CD4-positive, alpha-beta T cell treated with Interleukin-17A for 1 hour (primary cell): ENCODE measurements at regions not wholly inside any gene's neighbourhood (a gene's known extent, or its start where the extent isn't known, plus 50 kb on each side); places are given as distances from the start of the nearest gene placed in this dataset.

Experiments used
- DNase-seq: peaks from one replicate; pipeline ENCODE4 v3.0.0-alpha.2; 2020

DNA sequence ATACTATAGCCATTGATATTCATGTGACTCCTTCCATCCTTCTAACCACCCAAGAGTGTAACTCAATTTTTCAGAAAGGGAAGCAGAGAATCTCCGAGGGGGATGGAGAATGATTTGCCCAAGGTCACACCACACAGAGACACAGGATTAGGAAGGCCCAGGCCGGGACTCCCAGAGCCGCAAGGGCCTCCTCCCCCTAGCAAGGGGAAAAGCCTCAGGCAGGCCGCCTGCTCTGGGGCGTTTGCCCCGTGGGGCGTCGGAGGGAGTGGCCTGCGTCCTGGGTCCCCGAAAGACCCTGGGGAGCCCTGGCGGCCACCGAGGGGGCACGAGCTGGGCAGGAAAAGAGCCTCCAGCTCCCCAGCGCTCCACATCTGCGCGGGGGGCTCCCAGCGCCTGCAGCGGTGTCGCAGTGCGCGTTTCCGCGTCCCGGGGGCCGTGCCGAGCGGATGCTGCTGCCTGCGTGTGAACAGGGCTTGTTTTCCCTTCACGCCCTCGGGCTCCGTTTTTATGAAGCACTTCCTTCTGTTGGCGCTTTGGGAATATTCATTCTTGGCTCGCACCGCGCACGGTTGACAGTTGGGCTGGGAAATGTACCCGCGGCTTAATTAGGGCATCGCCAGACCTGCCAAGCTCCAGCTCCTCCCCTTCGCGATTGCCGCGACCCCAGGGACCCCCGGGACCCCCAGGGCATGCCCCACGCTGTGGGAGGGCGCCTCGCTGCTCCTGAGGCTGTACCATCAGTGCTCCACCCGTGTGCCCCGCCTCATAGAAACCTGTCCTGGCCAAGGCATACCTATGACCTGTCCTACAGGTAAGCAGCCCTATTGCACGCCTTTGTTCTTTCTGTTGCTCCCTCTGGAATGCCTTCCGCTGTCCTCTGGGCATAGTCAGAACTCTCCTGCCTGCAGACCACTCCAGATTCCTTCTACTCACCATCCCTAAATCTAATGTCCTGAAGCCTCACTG, 158.9 kb upstream of the GLI2 start:
- no peak for DNase-seq

DNA sequence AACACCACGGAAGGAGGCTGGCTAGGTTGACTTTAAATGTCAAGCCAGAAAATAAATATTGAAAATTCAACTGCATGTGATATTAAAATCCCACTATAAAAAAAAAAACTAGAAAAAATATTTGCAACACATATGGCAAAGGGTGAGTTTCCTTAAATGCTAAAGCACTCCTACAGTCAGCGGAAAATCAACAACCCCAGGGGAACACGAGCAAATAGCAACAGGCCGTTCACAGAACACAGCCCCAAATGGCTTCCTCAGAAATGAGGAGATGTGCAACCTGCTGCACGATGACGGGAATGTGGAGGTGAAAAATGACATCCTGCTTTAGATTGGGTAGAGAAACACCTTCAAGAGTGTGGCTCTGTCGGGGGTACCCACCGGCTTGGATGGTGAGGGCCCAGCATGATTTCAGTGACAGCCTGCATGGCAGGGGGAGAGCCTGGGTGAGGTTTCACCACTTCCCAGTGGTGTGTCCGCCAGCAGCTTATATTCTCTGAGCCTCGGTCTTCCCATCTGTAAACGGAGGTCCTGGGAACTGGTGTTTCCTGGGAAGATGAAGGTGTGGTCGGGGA, 157.9 kb upstream of the GLI2 start:
- DNase-seq: no peak

DNA sequence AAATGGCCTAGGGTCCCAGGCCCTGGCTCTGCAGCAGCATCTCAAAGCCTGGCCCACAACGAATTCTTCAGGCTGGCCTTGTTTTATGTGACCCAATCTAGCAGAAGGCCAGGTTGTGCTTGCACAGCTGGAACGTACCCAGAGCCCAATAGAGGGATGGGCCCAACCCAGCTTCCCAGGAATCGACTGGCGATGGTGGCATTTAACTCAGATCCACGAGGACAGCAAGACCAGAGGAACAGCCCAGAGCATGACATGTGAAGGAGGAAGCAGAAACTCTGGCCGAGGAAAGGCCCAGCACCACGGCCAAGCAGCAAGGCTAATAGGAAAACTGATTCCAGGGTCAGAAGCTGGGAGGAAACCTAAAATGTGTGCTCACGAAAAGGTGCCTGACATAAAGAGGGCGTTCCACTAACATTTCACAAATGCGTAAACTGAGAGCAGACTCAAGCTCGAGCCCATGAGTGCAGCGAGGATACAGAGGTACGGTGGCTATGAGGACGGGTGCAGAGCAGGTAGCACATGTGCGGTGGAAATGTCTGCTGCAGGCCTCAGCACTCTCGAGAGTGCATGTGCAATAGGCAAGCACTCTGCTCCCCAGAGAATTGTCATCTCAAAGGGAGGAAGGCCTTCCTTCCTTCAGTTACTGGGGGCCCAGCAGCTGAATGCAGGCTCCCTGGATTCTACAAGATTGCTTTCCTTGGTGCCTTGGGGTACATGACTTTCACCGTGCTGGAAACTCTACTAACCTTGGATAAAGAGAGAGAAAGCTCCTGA, 156.9 kb upstream of the GLI2 start:
- DNase-seq: no peak

DNA sequence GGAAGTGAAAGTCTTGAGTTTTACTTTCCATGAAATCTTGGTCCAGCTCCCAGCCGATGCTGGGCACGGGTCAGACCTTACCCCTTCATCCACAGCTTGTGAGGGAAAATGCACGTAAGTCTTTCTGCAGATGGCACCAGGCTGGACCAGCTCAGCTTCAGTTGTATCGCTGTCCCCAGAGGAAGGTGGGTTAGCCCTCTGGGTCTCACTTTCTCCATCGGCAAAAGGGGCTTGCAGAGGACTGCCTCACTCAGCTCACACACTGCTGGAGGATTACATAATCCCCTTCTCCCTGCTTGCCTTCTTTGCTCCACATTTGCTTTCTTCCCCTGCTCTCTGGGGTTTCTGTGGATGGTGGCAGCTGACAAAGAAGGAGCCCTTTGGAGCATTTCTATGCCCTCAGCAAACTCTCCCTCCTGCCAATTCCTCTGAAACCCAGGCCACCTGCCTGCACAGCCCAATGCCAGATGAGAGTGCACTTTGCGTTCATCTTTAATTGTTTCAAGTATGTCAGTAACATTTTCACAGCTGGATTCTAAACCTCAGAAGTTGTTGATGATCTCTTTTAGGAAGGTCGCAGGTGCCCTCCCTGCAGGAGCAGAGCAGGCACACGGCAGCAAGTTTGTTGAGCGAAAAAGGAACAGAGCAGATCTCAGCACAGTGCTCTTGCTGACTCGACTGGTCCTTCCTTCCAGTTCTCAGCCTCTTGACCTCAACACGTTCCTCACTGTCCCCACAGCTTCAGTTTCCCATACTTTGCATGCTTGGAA, 155.6 kb upstream of the GLI2 start:
- DNase-seq: no peak

DNA sequence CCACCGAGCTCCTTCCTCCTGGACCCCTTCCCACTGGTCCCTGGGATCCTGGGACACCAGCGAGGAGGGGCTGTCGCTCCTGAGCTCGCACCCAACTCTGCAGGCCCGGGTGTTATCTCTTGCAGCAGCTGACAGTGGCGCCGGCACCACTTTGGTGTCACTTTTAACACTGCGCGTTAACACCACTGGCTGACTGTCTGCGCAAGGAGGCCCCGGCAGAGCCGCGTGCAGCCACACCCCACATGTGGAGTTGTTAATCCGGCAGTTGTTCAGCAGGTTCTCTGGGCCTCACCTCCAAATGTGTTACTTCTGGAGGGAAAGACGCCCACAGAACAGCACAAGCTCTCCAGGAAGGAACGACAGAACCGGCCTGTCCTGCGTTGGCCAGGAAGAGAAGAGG, 155.0 kb upstream of the GLI2 start:
- DNase-seq: no peak

DNA sequence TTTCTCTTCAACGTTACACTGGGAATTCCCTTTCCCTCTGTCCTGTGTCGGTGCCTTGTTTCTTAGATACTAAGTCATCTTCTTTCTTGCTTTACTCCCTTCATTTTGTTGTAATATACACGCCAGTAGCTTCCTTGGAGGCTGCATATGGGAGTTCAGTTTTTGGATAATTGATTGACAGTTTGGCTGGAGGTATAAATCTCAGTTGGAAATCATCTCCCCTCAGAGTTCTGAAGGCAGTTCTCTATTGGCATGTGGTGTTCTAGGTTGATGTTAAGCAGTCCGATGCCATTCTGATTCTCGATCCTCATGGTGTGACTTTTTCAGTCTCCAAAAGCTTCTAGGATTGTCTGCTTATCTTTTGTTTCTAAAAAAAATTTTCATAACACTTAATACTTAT, 152.5 kb upstream of the GLI2 start:
- DNase-seq: no peak

DNA sequence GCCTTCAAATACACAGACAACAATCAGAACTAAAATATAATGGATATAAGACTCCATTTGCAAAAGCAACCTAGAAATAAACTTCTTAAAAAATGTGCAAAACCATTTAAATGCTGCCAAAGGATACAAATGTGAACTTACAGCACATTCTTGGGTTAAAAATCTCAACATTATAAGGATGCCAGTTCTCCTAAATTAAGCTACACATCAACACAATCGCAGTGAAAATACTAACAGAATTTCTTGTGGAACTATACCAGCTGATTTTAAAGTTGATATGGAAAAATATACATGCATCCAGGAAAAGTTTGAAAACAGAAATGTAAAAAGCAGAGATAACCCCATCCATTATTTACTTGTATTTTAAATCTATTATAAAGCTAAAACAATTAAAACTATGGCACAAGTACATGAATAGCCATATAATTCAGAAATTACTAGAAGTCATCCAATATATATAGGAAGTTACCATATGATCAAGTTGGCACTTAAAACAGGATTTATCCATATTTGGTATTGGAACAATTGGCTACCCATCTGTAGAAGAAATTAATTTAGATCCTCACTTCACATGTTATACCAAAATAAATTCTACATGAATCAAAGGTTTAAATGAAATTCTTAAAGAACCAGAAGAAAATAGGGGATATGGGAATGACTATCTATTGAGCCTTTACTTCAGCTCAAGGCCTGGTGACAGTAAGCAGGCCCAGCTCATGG, 151.7 kb upstream of the GLI2 start:
- DNase-seq: no peak

DNA sequence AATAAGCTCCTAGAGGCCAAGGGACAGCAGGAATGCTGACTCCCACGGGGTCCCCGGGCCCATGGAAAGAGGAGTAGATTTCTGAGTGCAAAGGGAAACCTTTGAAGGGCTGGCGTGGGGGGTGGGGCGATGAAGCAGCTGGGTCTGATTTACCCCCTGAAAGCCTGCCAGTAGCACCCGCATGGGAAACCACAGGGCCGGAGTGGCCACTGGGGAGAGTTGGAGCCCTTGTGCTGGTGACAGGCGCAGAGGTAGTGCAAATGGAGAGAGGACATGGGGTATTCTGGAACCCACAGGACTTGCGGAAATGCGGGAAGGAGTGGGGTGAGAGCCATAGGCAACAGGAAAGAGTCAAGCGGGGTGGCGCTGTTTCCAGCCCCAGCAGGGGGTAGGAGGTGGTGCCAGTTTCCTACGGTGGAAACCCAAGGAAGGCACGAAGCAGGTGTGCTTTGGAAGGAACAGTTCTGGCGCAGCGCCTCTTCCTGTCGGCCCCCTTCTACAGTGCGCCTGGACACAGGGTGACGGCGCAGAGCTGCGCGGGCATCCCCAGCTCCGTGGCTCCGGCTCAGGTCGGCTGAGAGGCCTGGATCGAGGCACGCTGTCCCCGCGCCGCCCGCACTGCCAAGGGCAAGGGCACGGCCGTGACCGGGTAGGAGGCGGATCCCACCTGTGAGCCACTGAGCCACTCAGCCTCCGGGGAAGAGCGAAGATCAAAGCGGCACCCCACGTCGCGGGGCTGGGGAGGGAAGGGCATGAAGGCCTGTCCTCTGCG, 149.0 kb upstream of the GLI2 start:
- no peak for DNase-seq

DNA sequence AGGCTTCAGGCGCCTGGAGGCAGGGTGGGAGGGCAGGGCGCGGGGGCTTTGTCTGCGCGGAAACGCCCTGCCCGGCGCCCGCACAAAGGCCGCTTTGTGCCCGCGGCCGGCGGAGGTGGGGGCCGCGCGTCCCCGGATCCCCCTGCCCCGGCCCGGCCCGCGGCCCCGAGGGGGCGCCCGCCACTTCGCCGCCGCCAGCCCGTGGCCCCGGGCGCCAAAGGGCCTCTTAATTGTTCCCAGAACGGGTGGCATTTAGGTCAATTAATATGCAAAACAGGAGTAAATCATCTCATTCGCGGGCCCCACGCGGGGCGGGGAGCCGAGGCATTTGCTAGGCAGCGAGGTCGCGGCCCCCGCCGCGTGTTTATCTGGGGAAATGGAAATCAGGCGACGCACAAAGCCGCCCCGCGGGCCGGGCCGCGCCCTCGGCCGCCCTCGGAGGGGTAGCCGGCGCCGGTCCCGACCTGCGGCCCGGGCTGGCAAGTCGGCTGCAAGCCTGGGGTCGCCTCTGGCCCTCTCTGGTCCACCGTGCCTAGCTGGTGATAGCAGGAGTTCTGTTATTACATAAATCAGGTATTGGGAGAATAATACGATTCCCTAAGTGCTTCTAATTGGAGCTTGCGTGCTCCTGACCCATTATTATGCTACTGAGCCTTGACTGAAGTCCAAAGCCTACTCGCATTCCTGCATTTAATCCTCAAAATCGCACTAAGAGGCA, 148.2 kb upstream of the GLI2 start:
- DNase-seq: no peak

DNA sequence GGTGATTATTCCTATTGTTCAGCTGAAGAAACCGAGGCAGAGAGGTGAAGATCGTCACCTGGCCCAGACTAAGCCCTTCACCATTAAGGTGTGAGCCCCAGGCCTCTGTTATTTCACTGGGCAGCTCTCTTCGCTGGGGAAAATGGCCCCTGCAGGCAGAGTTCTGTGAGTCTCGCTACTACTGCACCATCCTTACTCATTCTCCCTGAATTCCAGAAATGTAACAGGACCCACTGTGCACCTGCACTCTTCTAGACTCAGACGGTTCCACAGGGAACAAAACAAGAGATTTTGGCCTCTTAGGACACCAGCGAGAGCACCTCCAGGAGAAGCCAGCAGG, 147.7 kb upstream of the GLI2 start:
- no peak for DNase-seq

DNA sequence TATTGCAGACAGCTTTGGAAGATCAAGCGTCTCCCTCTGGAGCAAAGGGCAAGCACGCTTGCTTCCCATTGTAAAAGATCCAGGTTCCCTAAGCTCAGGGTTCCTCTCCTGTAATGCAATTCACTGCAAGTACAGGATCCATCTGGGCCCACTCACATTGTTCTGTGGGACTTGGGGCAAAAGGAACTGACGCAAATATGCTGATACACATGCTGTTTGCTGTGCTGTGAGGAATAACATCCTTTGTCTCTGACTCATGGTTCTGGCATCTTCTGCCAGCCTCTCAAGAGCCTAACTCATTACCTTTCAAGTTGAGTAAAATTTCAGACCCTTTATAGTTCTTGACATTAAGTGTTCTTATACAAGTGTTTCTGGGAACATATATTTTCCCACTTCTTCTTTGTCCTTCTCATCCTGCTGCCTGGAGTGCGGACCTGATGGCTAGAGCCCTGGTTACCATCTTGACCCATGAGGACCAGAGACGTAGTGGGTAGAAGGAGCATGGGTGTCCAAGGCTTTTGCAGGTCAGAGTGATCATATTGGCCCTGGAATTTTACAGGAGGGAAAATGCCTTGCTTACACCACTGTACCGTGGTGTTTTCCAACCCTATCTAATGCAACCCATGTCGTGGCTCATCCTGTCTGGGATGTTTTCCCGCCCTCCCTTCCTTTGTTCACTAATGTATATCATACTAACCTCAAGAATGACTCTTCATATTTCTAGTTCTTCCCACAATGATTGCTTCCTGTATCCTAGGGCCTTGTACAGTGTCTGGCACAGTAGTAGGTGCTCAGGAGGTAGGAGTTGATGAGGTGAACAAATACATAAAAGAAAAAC, 145.7 kb upstream of the GLI2 start:
- no peak for DNase-seq

DNA sequence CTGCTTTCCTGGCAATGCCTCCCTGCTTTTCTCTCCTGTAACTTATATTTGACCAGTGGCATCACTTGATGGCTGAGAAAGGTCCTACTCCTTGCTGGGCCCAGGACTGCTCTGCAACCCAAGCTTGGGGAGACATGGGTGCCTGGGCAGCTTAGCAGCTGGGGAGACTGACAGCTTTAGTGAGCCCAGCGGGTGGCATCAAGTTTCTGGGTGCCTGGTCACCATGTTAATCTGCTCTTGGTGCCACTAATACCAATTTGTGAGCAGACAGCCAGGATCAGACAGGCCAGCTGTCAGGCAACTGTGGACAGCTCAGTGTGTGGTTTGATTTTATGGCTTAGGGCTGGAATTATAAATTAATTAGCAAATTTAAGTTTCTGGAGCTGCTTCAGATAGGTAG, 144.8 kb upstream of the GLI2 start:
- no peak for DNase-seq

DNA sequence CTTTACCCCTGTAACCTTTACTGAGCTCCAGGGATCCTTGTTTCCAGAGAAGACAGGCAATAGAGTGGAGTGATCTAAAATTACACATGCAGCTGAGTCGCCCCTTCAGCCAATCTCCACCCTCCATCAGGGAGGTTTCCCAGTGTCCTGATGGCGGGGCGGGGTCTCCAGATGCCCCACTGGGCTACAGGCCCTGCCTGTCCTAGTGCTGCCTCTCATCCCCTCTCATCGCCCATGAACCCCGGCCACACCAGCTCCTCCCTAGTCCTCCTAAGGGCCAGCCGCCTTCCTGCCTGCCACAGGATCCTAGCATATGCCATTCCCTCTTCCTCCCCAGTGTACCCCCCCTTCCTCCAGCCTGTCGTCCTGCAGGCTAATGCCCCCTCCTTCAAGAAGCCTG, 144.1 kb upstream of the GLI2 start:
- DNase-seq: no peak

DNA sequence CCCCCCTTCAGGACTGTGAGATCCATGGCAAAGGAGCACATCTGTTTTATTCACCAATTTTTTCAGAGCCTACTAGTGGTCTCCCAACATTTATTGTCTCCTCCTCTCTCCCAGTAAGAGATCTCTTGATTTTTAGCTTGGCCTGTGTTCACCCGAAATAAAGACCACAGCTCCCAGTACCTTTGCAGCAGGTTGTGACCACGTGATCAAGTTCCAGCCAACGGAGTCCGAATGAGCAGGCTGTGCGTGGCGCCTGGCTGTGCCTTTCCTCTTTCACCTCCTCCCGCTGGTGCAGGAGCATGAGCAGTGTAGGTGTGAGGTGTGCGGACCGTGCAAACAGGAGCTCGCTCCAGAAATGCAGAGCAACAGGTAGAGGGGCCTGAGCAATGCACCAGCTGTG, 143.6 kb upstream of the GLI2 start:
- DNase-seq: no peak

DNA sequence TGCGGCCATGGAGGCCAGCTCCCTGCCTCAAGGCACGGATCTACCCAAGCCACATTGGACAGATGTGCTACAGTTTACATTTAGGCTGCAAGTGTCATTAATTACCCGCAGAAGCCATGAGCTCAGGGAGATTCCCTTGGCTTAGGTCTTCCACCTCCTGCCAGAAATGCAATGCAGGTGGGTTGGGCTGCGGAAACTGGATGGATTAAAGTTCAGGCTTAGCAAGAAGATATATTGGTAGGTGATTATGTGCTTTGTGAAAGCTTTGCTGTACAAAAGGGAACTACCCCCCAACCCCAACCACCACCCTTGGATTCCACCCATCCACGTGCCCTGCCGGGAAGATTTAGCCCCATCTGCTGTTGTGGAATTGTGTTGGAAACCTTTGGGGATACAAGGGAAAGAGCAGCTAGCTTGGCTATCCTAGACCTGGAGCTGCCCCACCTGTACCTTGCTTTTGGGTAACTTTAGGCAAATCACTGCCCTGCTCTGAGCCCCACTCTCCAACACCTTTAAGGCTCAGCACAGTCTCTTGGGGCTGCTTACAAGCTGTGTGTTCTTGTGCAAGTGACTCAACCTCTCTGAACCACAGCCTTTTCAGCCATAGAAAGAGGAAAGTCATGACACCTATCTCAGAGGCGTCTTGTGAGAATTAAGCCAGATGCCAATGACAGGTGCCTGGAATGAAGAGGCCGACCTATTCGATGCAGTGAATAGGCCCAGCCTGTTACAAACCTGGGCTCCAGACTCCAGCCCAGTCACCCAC, 141.6 kb upstream of the GLI2 start:
- DNase-seq: no peak

DNA sequence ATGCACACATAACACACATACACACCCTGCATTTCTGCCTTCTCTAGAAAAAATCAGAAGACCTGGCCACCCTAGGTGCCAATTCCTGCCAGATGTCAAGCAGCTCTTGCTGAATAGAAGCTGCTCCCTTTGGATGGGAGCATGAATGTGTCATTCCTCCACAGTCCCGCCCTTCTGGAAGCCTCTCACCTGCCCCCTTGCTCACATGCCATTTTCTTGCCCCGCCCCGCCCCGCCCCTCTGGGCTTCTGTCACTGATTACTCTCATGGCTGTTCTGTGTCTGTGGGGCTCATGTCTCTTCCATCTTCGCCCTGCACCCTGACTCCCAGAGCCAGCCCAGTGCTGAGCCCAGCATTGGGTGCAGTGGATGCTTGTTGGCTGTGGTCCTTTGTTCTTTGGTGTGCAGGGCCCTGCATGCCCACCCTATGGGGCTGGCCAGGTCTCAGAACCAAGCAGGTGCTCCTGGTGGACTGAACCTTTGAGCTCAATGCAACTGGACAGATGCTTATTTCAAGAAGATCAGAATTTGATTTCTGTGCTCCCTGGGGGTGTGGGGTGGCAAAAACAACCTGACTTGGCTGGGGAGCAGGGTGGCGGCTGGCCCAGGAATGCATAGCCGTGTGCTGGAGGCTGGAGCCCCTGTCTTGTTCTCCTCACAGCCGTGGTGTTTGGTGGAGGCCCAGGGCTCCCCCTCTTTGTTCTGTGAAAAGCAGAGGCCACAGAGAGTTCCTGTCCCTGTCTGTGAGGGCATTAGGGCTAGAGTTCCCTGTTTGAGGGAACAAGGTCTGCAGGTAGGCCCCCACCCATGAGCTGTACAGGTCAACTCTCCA, 140.6 kb upstream of the GLI2 start:
- DNase-seq: no peak

DNA sequence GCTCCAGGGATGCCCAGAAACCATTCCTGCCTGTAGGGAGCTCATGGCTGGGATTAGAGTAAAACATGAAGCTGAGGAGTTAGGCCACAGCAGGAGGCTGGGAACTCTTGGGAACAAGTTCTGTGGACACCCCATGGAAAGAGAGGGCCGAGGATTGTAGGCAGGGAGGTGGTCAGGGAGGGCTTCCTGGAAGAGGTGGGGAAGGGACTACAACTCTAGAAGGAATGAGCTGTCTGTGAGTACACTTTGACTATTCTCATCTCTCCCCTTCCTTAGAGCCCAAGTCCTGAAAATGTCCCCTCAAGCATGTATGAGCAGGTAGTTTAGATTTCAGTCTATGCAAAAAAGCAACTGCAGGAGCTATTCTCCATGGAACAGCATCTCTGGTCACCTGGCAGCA, 139.9 kb upstream of the GLI2 start:
- no peak for DNase-seq

DNA sequence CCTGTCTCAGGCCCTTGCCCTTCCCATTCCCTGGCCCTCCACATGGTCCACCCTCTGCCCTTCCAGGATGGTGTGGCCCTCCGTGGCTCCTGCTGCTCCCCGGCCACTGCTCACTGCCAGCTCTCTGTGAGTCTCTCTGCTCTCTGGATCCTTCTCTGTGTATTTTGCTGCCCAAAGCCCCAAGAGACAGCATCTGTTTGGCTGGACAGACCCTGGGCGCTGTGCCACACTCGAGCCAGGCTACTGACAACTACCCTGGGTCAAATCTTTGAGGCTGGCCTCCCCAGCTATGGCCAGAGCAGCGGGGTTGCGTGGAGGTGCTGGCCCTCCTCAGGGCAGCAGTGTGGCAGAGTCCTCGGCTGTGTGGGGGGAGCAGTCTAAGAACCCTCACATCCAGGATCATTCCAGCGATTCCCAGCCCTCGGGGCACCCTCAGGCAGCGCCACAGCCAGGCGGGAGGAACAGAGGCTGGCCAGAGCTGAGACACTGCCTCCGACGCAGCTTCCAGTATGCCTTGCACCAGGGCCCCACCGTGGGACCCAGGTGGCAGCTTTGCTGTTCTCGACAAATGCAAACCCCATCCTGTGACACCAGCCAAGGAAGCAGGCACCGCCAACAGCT, 139.4 kb upstream of the GLI2 start:
- no peak for DNase-seq
